Stomach (tissue), 8 donors: ENCODE measurements at regions not wholly inside any gene's neighbourhood (a gene's known extent, or its start where the extent isn't known, plus 50 kb on each side); places are given as distances from the start of the nearest gene placed in this dataset.

Source experiments
- DNase-seq, 2 donors: peaks; one replicate each; pipeline versions ENCODE4 v3.0.0 to v3.0.0-alpha.2; 2013 to 2019
- H3K27ac ChIP-seq, 5 donors: fragments of 200-600 bp in 4 of 5; sonication (generic) in 4 of 5; one replicate each; pipeline ENCODE4 v1.5.1; 2013 to 2019; ENCODE audit warnings: mild to moderate bottlenecking in 1 of 5, moderate library complexity in 1 of 5
- H3K27me3 ChIP-seq, 3 donors: fragments of 200-600 bp; sonication (generic); one replicate each; pipeline ENCODE4 v1.5.1; 2017 to 2019; ENCODE audit warnings: mixed run types in 1 of 3
- H3K36me3 ChIP-seq, 4 donors: fragments of 200-600 bp; sonication (generic); 1 replicate in 3 of 4; 2 replicates in 1 of 4; pipeline ENCODE4 v1.5.1; 2016 to 2019
- H3K4me1 ChIP-seq, 4 donors: fragments of 200-600 bp; sonication (generic); one replicate each; pipeline ENCODE4 v1.5.1; 2016 to 2019
- H3K4me3 ChIP-seq, 4 donors: fragments of 200-600 bp; sonication (generic) in 3 of 4; one replicate each; pipeline ENCODE4 v1.5.1; 2016 to 2019; ENCODE audit warnings: mild to moderate bottlenecking in 1 of 4
- H3K9me3 ChIP-seq, 4 donors: fragments of 200-600 bp; sonication (generic); one replicate each; pipeline ENCODE4 v1.5.1; 2016 to 2019
- CTCF ChIP-seq, 7 experiments: fragments of 450-650 bp in 4 of 7; fragments of 200-600 bp in 3 of 7; sonication (generic) in 3 of 7; IDR thresholded peaks; one replicate each; pipeline ENCODE4 v1.5.1; 2016 to 2019; ENCODE audit warnings: antibody characterized with exemption in 7 of 7, control low read depth in 2 of 7, mild to moderate bottlenecking in 1 of 7
- EP300 ChIP-seq: sonication (generic); formaldehyde crosslinking; IDR thresholded peaks from one replicate; pipeline ENCODE4 v1.6.1; 2017; ENCODE audit warnings: antibody characterized with exemption
- POLR2A ChIP-seq, 4 donors: fragments of 450-650 bp; IDR thresholded peaks; one replicate each; pipeline ENCODE4 v1.6.1; 2016; ENCODE audit warnings: antibody characterized with exemption in 4 of 4, control low read depth in 2 of 4, mild to moderate bottlenecking in 1 of 4, moderate library complexity in 1 of 4
- POLR2AphosphoS5 ChIP-seq, 3 donors: sonication (generic); formaldehyde crosslinking; IDR thresholded peaks; one replicate each; pipeline ENCODE4 v1.6.1; 2016; ENCODE audit warnings: antibody characterized with exemption in 3 of 3
- WGBS, 5 donors: extraction: QIAGEN DNeasy Blood & Tissue Kit in 3 of 5; methylation state at CpG; one replicate each; pipeline versions ENCODE4 v1.1.5 to v1.1.7; 2013 to 2018; 5-methylcytosine and 5-hydroxymethylcytosine counted together
- intact Hi-C: fragments of 100-400 bp; cut with DNase I; formaldehyde crosslinking; loops from one replicate; pipeline ENCODE4 v1.15.1; 2023; ENCODE audit warnings: low total_unique reads
- donor health status: healthy with polysubstance abuse.
- donor health status: Bipolar disorder and iron deficiency.
- donor health status: healthy.

GRCh38 chr7:22676385-22676784 lies 50.6 kb upstream of the IL6 start:
- DNase-seq = no peak
- intact Hi-C loops = no loop called here
- H3K27me3 ChIP-seq = no peaks in the 10 kb centered on the region
- no peaks in the 10 kb centered on the region for H3K36me3 ChIP-seq
- no peak overlapping the region for H3K4me3 ChIP-seq
- WGBS, 5 donors = 62 to 81% (median 75%) methylated on average over 2 of the region's 2 CpGs
- no peak overlapping the region for H3K27ac ChIP-seq
- no peak for TF ChIP-seq POLR2A (IDR thresholded peaks at IDR 0.05)
- TF ChIP-seq EP300 = no peak
- TF ChIP-seq POLR2AphosphoS5 (IDR thresholded peaks at IDR 0.05) = no peak
- TF ChIP-seq CTCF (IDR thresholded peaks at IDR 0.05) = no peak
- peaks cover 0 to 7% (median 0%) of the 10 kb centered on the region in 4 donors for H3K4me1 ChIP-seq
- H3K9me3 ChIP-seq = no peaks in the 10 kb centered on the region

- WGBS, 5 donors = 54 to 80% (median 68%) methylated on average over 2 of the region's 2 CpGs
- peak in 1 of 2 donors; percentile 19 for DNase-seq
- intact Hi-C loops = no loop called here
- H3K27me3 ChIP-seq = no peaks in the 10 kb centered on the region
- TF ChIP-seq EP300 (no peak), CTCF (IDR thresholded peaks at IDR 0.05) (no peak), POLR2A (IDR thresholded peaks at IDR 0.05) (no peak), POLR2AphosphoS5 (IDR thresholded peaks at IDR 0.05) (no peak)
- no peaks in the 10 kb centered on the region for H3K36me3 ChIP-seq
- no peaks in the 10 kb centered on the region for H3K9me3 ChIP-seq
- H3K4me3 ChIP-seq = no peak overlapping the region
- H3K4me1 ChIP-seq = peaks cover 0 to 12% (median 0%) of the 10 kb centered on the region in 4 donors
- H3K27ac ChIP-seq = no peak overlapping the region
These were observed 51.1 kb upstream of the IL6 start for GRCh38 chr7:22675917-22676343.

DNA sequence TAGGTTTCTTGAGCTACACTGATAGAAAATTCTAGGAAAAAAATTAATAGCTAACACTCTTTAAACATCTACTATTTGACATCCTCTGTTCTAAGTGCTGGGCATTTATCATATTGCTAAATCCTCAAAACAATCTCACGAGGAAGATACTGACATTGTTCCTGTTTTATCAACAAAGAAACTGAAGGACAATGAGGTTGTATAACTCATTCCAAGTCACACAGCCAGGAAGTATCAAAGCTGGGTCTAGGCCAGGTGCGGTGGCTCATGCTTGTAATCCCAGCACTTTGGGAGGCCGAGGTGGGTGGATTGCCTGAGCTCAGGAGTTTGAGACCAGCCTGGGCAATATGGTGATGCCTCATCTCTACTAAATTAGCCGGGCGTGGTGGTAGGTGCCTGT lies 51.6 kb upstream of the IL6 start:
- Histone ChIP-seq H3K27me3 (no peaks in the 10 kb centered on the region), H3K4me1 (peaks cover 0 to 12% (median 0%) of the 10 kb centered on the region in 4 donors), H3K36me3 (no peaks in the 10 kb centered on the region), H3K4me3 (no peak overlapping the region), H3K9me3 (no peaks in the 10 kb centered on the region), H3K27ac (no peak overlapping the region)
- intact Hi-C loops = no loop called here
- no peak for DNase-seq
- WGBS, 5 donors = 71 to 77% (median 73%) methylated on average over 5 of the region's 5 CpGs
- TF ChIP-seq POLR2AphosphoS5 (IDR thresholded peaks at IDR 0.05) = no peak
- TF ChIP-seq EP300 = no peak
- TF ChIP-seq POLR2A (IDR thresholded peaks at IDR 0.05) = no peak
- TF ChIP-seq CTCF (IDR thresholded peaks at IDR 0.05) = no peak

DNA sequence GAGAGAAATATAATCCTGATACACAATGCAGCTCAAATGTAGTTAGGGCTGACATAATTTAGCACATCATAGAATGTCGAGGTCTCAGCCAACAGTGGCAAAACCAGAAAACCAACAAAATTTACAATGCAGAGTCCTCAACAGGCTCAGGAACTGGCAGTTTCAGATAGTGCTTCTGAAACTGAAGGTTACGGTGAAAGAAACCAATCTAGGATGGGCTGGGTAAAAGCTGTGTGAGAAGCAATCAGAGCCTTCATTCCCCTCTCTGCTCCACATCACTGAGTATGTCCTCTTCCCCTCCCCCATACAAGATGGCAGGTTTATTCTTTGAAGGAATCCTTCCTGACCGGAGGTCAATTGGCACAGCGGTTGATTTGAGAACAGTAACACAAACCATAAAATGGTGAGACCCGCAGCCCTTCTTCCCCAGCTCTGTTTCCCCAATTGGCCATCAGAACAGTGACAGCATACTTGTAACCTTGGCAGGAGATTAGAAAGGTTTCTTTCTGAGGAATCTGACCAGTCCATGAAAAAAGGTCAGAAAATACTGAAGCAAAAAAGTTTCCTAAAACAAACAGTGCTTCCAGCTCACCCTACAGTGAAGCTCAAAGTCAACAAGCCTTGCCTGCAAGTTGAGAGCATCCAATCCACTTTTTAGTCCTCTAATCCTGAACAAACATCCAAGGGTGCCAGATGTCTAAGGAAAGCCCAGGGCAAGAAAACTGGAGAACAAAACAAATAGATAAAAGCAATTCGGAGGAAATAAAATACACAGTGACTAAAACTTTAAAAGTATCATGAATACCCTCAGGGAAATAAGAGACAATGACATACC lies 53.9 kb upstream of the IL6 start:
- Histone ChIP-seq H3K4me3 (no peak overlapping the region), H3K27me3 (no peaks in the 10 kb centered on the region), H3K9me3 (no peaks in the 10 kb centered on the region), H3K27ac (no peak overlapping the region), H3K4me1 (peaks cover 0 to 12% (median 0%) of the 10 kb centered on the region in 4 donors), H3K36me3 (no peaks in the 10 kb centered on the region)
- intact Hi-C loops = no loop called here
- whole genome bisulfite sequencing, 5 donors = 41 to 69% (median 48%) methylated on average over 6 of the region's 6 CpGs
- no peak for TF ChIP-seq POLR2A (IDR thresholded peaks at IDR 0.05)
- no peak for TF ChIP-seq EP300
- no peak for TF ChIP-seq CTCF (IDR thresholded peaks at IDR 0.05)
- no peak for TF ChIP-seq POLR2AphosphoS5 (IDR thresholded peaks at IDR 0.05)
- DNase-seq = no peak
